ENCODE measurements at regions not wholly inside any gene's neighbourhood (a gene's known extent, or its start where the extent isn't known, plus 50 kb on each side); places are given as distances from the start of the nearest gene placed in this dataset.

- TF ChIP-seq CTCF (IDR thresholded peaks at IDR 0.05; ENCODE audit: insufficient read depth, low read length) (no peak), REST (IDR thresholded peaks at IDR 0.05; ENCODE audit: insufficient replicate concordance, low read depth) (no peak)
These were observed 1406.8 kb upstream of the TMEM132C start for GRCh38 chr12:126860210-126860609.

Data from HL-60 (cell line).